DOHH2 (cell line): ENCODE measurements at regions not wholly inside any gene's neighbourhood (a gene's known extent, or its start where the extent isn't known, plus 50 kb on each side); places are given as distances from the start of the nearest gene placed in this dataset.

ENCODE experiments used
- CTCF ChIP-seq: fragments of 200-600 bp; sonication (generic); IDR thresholded peaks from one replicate; pipeline ENCODE4 v1.5.1; 2014; ENCODE audit warnings: antibody characterized with exemption, mild to moderate bottlenecking, low read depth, low read length; ENCODE audit not compliant: poor library complexity, severe bottlenecking
- EZH2phosphoT487 ChIP-seq: fragments of 200-600 bp; sonication (generic); IDR thresholded peaks from 2 replicates; pipeline ENCODE4 v1.6.1; 2017; ENCODE audit warnings: borderline replicate concordance, mild to moderate bottlenecking, antibody characterized with exemption, low read length, moderate library complexity, mixed read lengths

- TF ChIP-seq CTCF, result no peak
- TF ChIP-seq EZH2phosphoT487, result no peak
Measured at GRCh38 chr12:67107751-67108269, 161.3 kb upstream of the CAND1 start.
